HG03575 (cell line): ENCODE measurements at regions not wholly inside any gene's neighbourhood (a gene's known extent, or its start where the extent isn't known, plus 50 kb on each side); places are given as distances from the start of the nearest gene placed in this dataset.
"Not testable (repeated sequence)": the region's sequence is repeated elsewhere in the genome, so short reads cannot be mapped to it uniquely, and the experiment has no call there.

ENCODE experiments used
- ATAC-seq: cut with Tn5 transposase; IDR thresholded peaks from one replicate; pipeline ENCODE4 v1.9.1; 2021; ENCODE audit not compliant: unreplicated experiment, insufficient number of reproducible peaks, low FRiP score; ENCODE audit errors: extremely low read depth

- no peak for ATAC-seq
Observed at GRCh38 chr2:62343206-62343605, 147.3 kb downstream of the B3GNT2 start.

- no peak for ATAC-seq
Observed at GRCh38 chr2:62340994-62341484, 145.1 kb downstream of the B3GNT2 start.

- no peak for ATAC-seq
Observed at GRCh38 chr2:62339837-62340236, 143.9 kb downstream of the B3GNT2 start.

DNA sequence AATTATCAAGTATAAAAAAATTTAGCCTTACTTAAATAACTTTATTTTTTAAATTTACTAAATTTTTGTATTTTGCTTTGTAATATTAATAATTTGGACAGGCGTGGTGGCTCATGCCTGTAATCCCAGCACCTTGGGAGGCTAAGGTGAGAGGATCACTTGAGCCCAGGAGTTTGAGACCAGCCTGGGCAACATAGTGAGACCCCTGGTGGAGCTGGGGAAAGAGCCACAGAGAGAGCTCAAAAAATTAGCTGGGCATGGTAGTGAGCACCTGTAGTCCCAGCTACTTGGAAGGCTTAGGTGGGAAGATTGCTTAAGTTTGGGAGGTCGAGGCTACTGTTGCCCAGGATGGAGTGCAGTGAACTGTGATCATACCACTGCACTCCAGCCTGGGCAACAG, 143.5 kb downstream of the B3GNT2 start:
- ATAC-seq, result no peak

DNA sequence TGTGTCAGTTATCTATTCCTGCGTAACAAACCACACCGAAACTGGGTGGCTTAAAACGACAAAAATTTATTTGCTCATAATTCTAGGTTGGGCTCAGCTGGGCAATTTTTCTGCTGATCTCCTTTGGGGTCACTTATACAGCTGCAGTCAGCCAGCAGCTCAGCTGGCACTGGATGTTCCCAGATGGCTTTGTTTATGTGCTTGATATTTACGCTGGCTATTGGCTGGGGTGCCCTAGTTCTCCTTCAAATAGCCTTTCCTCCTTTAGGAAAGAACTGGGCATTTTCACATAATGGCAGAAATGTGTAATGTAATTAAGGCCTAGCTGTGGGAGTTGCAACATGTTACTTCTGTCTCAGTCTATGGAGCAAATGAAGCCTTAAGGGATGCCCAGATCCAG, 142.2 kb downstream of the B3GNT2 start:
- ATAC-seq, result no peak

DNA sequence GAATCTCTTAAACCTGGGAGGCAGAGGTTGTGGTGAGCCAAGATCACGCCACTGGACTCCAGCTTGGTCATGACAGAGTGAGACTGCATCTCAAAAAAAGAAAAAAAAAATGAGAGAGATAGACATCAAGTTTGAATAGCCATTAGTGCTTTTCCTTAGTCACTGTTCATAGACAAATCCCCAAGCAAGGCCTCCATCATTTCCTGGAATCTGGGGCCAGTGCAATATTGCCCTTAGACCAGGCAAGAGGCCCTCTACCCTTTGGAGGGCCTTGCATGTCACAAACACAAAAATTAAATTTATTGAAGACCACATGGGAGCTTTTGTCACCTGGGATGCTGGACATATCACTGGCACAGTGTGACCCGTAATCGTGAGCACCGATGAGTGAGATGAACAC, 141.5 kb downstream of the B3GNT2 start:
- no peak for ATAC-seq

GRCh38 chr2:62335612-62336011, 139.7 kb downstream of the B3GNT2 start:
- ATAC-seq, result no peak

DNA sequence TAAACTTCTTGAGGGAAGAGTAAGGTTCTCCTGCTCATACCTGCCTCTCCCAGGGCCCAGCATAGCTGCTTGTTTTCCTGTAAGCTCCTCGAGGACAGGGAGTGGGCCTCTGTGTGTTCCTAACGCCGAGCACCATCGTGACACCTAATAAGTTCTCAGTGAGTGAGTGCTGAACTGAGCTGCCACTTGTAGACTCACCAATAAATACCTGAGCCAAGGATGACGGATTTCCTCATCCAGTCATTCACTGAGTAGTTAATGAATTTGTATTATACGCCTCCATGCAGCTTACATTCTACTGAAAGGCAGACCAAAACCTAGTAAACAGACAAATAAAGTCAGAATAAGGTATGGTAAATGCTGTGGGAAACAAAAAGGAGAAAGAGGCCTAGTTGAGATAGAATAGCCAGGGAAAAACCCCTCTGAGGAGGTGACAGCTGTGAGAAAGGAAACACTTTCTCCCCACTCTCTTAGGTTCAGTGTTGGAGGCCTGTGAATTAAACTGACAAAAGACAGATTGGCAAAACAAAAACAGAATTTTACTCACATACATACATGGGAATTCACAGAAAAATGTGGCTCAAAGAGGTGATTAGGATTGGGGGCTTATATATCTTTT, 138.6 kb downstream of the B3GNT2 start:
- no peak for ATAC-seq

- ATAC-seq, result no peak
Observed at GRCh38 chr2:62334009-62334408, 138.1 kb downstream of the B3GNT2 start.

DNA sequence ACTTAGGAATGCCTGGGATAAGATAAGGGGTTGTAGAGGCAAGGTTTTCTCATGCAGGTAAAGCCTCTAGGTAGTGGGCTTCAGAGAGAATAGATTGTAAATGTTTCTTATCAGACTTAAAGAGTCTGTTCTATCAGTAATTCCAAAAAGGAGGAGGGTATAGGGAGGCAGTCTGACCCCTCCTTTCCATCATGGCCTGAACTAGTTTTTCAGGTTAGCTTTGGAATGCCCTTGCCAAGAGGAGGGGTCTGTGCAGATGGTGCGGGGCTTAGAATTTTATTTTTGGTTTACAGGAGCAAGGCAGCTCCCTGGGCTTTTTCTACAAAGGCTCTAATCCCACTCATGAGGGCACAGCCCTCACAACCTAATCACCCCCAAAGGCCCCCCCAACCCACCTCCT, 135.0 kb downstream of the B3GNT2 start:
- no peak for ATAC-seq

GRCh38 chr2:62329797-62330196, 133.9 kb downstream of the B3GNT2 start:
- ATAC-seq, result no peak

DNA sequence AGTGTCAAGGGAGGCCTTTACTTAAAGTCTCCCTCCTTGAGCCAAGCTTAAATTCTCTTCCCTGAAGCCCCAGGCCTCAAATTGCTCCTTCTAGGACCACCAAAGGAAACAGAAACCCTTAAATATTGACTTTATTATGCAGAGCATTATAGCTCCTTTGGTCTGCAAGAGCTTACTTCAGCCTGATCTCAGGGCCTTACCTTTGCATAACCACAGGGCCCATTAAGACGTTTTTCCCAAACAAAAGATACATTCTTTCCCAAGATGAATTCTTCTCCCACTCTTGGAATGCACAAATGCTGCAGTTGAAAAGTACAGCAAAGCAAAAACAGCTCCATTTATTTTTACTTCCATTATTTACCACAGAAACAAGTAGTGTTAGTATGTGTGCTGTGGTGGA, 130.8 kb downstream of the B3GNT2 start:
- ATAC-seq, result no peak

- ATAC-seq, result no peak
Observed at GRCh38 chr2:62325398-62325797, 129.5 kb downstream of the B3GNT2 start.

DNA sequence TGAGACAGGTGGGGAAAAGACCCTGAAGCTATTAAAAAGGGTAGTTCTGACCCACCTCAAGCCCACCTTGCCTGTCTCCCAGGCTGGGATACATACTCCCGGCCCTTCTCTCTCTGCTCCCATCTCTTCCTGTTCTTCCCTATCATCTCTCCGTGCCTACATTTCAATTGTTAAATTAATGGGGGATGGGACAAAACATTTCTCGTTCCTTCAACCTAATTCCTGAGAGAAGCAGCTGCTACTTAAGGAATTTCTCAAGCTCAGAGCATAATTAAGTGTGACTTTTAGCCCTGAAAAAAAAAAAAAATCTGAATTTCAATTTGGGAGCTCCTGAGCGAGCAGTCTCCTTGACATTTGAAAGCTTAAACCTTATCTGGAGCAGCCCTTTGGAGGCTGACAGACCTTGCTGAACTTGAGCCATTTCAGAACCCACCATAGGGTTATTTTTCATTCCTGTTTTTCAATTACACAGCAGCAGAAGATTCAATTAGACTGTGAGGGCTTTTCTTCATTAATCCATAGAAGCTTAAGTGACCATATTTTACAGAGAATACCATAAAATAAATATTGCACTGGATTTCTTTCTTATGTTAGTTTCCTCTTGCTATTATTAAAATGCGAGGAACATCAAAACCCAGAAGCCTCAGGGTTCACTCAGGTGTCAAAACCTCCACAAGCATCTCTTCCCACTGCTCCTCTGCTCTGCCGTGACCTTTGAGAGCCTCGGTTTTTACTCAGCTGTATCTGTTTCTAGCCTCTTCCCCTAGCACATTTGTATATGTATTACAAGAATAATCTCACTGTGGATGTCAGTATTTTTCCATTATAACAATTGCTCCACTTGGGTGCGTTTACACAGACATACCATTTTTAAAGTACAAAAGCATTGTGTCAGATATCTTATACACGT, 125.7 kb downstream of the B3GNT2 start:
- ATAC-seq, result no peak

DNA sequence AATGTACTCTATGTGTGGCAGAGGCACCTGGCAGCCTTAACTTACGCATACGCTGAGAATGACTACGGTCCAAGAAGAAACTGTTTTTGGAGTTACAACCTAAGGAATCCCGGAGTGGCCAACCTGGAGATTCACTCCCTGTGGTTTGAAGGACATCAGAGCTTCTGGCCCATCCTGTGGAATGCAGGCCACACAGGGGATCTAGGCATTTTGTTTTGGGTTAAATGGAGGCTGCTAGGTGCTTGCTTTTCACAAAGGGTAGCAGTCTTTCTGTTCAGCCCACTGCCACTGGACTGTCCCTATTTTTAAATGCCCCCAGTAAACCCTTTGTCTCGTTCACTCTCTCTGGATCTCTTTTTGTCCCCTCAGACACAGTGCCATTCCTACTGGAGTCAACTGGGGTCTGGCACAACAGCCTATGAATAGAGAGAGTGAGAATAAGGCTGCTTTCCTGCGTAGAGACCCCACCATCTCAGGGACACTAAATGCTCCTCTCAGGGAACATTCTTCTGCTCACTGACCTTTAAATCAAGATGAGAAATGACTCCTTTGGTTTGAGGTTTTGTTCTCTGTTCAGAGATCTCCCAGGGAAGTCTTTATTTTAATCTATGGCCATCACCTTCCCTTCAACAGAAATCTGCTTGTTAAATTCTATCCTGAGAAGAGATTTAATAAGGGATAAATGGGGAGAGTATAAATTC, 124.9 kb downstream of the B3GNT2 start:
- ATAC-seq, result no peak

GRCh38 chr2:62320137-62320536, 124.2 kb downstream of the B3GNT2 start:
- ATAC-seq, result not testable (repeated sequence)

DNA sequence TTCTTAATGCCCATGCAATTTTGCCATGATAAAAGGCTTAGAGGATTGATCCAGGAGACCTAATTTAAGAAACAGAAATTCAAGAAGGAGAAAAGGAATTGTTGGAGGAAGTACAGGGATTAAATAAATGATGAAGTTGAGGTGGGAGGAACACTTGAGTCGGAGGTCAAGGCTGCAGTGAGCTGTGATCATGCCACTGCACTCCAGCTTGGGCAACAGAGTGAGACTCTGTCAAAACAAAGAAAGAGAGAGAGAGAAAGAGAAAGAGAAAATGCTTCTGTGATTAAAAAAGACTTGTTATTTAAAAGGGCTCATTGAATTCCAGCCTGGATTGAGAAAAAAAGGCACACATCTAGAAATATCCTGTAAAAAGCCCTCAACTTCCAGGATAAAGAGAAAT, 123.2 kb downstream of the B3GNT2 start:
- no peak for ATAC-seq

DNA sequence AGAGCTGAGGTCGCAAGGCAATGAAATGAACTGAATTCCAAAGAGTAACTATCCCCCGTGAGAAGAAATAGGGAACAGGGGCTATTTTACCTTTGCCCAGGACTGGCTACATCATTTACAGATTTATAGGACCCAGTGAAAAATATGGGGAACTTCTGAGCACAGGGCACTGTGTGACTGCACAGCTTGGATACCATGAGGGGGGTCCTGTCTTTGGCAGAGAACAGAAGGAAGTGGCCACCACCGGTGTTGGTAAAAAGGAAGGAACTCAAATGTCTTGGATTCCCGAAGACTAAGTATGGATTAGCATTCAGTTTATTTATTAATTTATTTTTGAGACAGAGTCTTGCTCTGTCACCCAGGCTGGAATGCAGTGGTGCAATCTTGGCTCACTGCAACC, 119.6 kb downstream of the B3GNT2 start:
- no peak for ATAC-seq

GRCh38 chr2:62314291-62314690, 118.4 kb downstream of the B3GNT2 start:
- no peak for ATAC-seq
